ENCODE measurements at regions not wholly inside any gene's neighbourhood (a gene's known extent, or its start where the extent isn't known, plus 50 kb on each side); places are given as distances from the start of the nearest gene placed in this dataset.

DNA sequence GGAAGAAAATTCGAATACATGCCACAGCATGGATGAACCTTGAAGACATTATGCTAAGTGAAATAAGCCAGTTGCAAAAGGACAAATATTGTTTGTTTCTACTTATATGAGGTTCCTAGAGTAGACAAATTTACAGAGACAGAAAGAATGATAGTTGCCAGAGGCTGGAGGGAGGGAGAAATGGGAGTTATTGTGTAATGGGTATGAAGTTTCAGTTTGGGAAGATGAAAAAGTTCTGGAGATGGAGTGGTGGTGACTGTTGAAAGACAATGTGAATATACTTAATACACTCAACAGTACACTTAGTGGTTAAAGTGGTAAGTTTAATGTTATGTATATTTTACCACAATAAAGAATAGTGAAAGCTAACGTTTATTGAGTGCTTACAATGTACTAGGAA lies 99.6 kb upstream of the SLC44A1 start (continued):
- TF ChIP-seq, protein P1, sequence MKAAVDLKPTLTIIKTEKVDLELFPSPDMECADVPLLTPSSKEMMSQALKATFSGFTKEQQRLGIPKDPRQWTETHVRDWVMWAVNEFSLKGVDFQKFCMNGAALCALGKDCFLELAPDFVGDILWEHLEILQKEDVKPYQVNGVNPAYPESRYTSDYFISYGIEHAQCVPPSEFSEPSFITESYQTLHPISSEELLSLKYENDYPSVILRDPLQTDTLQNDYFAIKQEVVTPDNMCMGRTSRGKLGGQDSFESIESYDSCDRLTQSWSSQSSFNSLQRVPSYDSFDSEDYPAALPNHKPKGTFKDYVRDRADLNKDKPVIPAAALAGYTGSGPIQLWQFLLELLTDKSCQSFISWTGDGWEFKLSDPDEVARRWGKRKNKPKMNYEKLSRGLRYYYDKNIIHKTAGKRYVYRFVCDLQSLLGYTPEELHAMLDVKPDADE (IDR thresholded peaks at IDR 0.05), result no peak
- TF ChIP-seq, protein P2, sequence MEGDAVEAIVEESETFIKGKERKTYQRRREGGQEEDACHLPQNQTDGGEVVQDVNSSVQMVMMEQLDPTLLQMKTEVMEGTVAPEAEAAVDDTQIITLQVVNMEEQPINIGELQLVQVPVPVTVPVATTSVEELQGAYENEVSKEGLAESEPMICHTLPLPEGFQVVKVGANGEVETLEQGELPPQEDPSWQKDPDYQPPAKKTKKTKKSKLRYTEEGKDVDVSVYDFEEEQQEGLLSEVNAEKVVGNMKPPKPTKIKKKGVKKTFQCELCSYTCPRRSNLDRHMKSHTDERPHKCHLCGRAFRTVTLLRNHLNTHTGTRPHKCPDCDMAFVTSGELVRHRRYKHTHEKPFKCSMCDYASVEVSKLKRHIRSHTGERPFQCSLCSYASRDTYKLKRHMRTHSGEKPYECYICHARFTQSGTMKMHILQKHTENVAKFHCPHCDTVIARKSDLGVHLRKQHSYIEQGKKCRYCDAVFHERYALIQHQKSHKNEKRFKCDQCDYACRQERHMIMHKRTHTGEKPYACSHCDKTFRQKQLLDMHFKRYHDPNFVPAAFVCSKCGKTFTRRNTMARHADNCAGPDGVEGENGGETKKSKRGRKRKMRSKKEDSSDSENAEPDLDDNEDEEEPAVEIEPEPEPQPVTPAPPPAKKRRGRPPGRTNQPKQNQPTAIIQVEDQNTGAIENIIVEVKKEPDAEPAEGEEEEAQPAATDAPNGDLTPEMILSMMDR (conservative IDR thresholded peaks at IDR 0.05; ENCODE audit: low read depth in 2 of 2), result no peak
- TF ChIP-seq EZH2phosphoT487 (IDR thresholded peaks at IDR 0.05; ENCODE audit: unreplicated experiment) (no peak), STAT1 (IDR thresholded peaks at IDR 0.05; ENCODE audit: unreplicated experiment) (no peak), JUNB (IDR thresholded peaks at IDR 0.05; ENCODE audit: unreplicated experiment) (no peak), EZH2 (IDR thresholded peaks at IDR 0.05; ENCODE audit: low read depth, unreplicated experiment) (no peak)

DNA sequence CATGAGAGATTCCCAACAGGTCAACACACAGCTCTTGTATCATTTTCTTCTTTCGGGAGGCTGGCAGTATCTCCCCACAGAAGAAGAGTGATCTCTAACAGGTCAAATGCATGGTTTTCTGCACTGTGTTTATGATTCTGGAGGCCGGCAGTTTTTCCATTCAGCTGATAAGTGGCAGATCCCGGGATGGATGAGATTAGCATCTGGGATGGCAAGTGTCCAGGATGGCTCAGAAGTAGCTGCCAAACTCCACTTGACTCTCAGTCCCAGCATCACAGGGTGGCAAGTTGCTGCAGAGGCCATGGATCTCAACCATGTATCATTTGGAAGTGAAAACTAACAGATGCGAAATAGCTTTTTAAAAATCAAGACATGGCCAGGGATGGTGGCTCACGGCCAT lies 97.8 kb upstream of the SLC44A1 start:
- H3K4me1 Mint-ChIP-seq, result peaks cover 5% of the 10 kb centered on the region
- TF ChIP-seq ZNF114 (CRISPR knock-in tag; IDR thresholded peaks at IDR 0.05) (no peak), CREB1 (CRISPR knock-in tag; IDR thresholded peaks at IDR 0.05; ENCODE audit: low read depth) (no peak), EZH2 (IDR thresholded peaks at IDR 0.05; ENCODE audit: low read depth, unreplicated experiment) (no peak), STAT1 (IDR thresholded peaks at IDR 0.05; ENCODE audit: unreplicated experiment) (no peak), POLR2AphosphoS5 (IDR thresholded peaks at IDR 0.05; ENCODE audit: low read depth) (no peak), JUNB (IDR thresholded peaks at IDR 0.05; ENCODE audit: unreplicated experiment) (no peak), EZH2phosphoT487 (IDR thresholded peaks at IDR 0.05; ENCODE audit: unreplicated experiment) (no peak)
- TF ChIP-seq, protein P1 (IDR thresholded peaks at IDR 0.05), result no peak
- TF ChIP-seq, protein P3, sequence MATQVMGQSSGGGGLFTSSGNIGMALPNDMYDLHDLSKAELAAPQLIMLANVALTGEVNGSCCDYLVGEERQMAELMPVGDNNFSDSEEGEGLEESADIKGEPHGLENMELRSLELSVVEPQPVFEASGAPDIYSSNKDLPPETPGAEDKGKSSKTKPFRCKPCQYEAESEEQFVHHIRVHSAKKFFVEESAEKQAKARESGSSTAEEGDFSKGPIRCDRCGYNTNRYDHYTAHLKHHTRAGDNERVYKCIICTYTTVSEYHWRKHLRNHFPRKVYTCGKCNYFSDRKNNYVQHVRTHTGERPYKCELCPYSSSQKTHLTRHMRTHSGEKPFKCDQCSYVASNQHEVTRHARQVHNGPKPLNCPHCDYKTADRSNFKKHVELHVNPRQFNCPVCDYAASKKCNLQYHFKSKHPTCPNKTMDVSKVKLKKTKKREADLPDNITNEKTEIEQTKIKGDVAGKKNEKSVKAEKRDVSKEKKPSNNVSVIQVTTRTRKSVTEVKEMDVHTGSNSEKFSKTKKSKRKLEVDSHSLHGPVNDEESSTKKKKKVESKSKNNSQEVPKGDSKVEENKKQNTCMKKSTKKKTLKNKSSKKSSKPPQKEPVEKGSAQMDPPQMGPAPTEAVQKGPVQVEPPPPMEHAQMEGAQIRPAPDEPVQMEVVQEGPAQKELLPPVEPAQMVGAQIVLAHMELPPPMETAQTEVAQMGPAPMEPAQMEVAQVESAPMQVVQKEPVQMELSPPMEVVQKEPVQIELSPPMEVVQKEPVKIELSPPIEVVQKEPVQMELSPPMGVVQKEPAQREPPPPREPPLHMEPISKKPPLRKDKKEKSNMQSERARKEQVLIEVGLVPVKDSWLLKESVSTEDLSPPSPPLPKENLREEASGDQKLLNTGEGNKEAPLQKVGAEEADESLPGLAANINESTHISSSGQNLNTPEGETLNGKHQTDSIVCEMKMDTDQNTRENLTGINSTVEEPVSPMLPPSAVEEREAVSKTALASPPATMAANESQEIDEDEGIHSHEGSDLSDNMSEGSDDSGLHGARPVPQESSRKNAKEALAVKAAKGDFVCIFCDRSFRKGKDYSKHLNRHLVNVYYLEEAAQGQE (IDR thresholded peaks at IDR 0.05; ENCODE audit: unreplicated experiment), result no peak
- TF ChIP-seq, protein P4, sequence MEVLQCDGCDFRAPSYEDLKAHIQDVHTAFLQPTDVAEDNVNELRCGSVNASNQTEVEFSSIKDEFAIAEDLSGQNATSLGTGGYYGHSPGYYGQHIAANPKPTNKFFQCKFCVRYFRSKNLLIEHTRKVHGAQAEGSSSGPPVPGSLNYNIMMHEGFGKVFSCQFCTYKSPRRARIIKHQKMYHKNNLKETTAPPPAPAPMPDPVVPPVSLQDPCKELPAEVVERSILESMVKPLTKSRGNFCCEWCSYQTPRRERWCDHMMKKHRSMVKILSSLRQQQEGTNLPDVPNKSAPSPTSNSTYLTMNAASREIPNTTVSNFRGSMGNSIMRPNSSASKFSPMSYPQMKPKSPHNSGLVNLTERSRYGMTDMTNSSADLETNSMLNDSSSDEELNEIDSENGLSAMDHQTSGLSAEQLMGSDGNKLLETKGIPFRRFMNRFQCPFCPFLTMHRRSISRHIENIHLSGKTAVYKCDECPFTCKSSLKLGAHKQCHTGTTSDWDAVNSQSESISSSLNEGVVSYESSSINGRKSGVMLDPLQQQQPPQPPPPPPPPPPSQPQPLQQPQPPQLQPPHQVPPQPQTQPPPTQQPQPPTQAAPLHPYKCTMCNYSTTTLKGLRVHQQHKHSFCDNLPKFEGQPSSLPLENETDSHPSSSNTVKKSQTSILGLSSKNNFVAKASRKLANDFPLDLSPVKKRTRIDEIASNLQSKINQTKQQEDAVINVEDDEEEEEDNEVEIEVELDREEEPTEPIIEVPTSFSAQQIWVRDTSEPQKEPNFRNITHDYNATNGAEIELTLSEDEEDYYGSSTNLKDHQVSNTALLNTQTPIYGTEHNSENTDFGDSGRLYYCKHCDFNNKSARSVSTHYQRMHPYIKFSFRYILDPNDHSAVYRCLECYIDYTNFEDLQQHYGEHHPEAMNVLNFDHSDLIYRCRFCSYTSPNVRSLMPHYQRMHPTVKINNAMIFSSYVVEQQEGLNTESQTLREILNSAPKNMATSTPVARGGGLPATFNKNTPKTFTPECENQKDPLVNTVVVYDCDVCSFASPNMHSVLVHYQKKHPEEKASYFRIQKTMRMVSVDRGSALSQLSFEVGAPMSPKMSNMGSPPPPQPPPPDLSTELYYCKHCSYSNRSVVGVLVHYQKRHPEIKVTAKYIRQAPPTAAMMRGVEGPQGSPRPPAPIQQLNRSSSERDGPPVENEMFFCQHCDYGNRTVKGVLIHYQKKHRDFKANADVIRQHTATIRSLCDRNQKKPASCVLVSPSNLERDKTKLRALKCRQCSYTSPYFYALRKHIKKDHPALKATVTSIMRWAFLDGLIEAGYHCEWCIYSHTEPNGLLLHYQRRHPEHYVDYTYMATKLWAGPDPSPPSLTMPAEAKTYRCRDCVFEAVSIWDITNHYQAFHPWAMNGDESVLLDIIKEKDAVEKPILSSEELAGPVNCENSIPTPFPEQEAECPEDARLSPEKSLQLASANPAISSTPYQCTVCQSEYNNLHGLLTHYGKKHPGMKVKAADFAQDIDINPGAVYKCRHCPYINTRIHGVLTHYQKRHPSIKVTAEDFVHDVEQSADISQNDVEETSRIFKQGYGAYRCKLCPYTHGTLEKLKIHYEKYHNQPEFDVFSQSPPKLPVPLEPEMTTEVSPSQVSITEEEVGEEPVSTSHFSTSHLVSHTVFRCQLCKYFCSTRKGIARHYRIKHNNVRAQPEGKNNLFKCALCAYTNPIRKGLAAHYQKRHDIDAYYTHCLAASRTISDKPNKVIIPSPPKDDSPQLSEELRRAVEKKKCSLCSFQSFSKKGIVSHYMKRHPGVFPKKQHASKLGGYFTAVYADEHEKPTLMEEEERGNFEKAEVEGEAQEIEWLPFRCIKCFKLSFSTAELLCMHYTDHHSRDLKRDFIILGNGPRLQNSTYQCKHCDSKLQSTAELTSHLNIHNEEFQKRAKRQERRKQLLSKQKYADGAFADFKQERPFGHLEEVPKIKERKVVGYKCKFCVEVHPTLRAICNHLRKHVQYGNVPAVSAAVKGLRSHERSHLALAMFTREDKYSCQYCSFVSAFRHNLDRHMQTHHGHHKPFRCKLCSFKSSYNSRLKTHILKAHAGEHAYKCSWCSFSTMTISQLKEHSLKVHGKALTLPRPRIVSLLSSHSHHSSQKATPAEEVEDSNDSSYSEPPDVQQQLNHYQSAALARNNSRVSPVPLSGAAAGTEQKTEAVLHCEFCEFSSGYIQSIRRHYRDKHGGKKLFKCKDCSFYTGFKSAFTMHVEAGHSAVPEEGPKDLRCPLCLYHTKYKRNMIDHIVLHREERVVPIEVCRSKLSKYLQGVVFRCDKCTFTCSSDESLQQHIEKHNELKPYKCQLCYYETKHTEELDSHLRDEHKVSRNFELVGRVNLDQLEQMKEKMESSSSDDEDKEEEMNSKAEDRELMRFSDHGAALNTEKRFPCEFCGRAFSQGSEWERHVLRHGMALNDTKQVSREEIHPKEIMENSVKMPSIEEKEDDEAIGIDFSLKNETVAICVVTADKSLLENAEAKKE (CRISPR knock-in tag; IDR thresholded peaks at IDR 0.05), result no peak

More for the DNA sequence above, 97.8 kb upstream of the SLC44A1 start:
- Histone ChIP-seq H3K79me2 (replicated peaks; ENCODE audit: insufficient read depth) (no peaks in the 10 kb centered on the region), H3K4me3 (no peak overlapping the region), H3K4me1 (ENCODE audit: insufficient read depth) (no peaks in the 10 kb centered on the region), H3K9me2 (ENCODE audit: insufficient read depth) (no peaks in the 10 kb centered on the region), H2AFZ (no peak overlapping the region), H3K4me2 (no peak overlapping the region), H3K36me3 (ENCODE audit: insufficient read depth) (no peaks in the 10 kb centered on the region), H4K20me1 (replicated peaks; ENCODE audit: insufficient read depth) (no peaks in the 10 kb centered on the region), H3F3A (replicated peaks; ENCODE audit: low read depth) (no peaks in the 10 kb centered on the region), H3K27me3 (ENCODE audit: insufficient read depth) (no peaks in the 10 kb centered on the region), H3K27ac (ENCODE audit: low read depth) (no peak overlapping the region)
- ATAC-seq (no peak), DNase-seq (ENCODE audit: low spot score) (no peak)
- Mint-ChIP-seq H3K27me3 (ENCODE audit: insufficient read depth, low read depth, poor library complexity) (peaks cover 3% of the 10 kb centered on the region), H3K9me3 (no peaks in the 10 kb centered on the region; the same call in 2 of the 3 replicates), H3K27ac (no peak overlapping the region), H3K4me3 (no peak overlapping the region), H3K36me3 (ENCODE audit: low read depth) (no peaks in the 10 kb centered on the region)
